Nephron (organoid): ENCODE measurements at regions not wholly inside any gene's neighbourhood (a gene's known extent, or its start where the extent isn't known, plus 50 kb on each side); places are given as distances from the start of the nearest gene placed in this dataset.
"Not testable (repeated sequence)": the region's sequence is repeated elsewhere in the genome, so short reads cannot be mapped to it uniquely, and the experiment has no call there.

Experiments
- H3K27ac Mint-ChIP-seq, 3 experiments: 2 replicates each; pipeline ENCODE4 v1.8.0; 2020; ENCODE audit warnings: mixed read lengths in 3 of 3, mild to moderate bottlenecking in 2 of 3, moderate library complexity in 1 of 3
- H3K27me3 Mint-ChIP-seq: 2 replicates; pipeline ENCODE4 v1.8.0; 2021; ENCODE audit warnings: low read depth, mild to moderate bottlenecking, moderate library complexity, mixed read lengths
- H3K36me3 Mint-ChIP-seq: 2 replicates; pipeline ENCODE4 v1.8.0; 2020; ENCODE audit warnings: low read depth, mixed read lengths
- H3K4me1 Mint-ChIP-seq: 2 replicates; pipeline ENCODE4 v1.8.0; 2020; ENCODE audit warnings: mixed read lengths
- H3K4me3 Mint-ChIP-seq, 3 experiments: 2 replicates each; pipeline ENCODE4 v1.8.0; 2020; ENCODE audit warnings: mild to moderate bottlenecking in 3 of 3, mixed read lengths in 3 of 3, moderate library complexity in 2 of 3
- H3K9me3 Mint-ChIP-seq: 2 replicates; pipeline ENCODE4 v1.8.0; 2020; ENCODE audit warnings: mixed read lengths
- TF ChIP-seq, protein P1 (sequence below), 3 experiments: fragments of 200-600 bp; sonication (generic); IDR thresholded peaks; one replicate each; pipeline ENCODE4 v1.5.0; 2021; ENCODE audit warnings: antibody characterized with exemption in 3 of 3; ENCODE audit not compliant: unreplicated experiment in 3 of 3

- Mint-ChIP-seq H3K4me3 (no peak overlapping the region), H3K27ac (no peak overlapping the region), H3K4me1 (no peaks in the 10 kb centered on the region), H3K27me3 (peaks cover 3% of the 10 kb centered on the region), H3K36me3 (no peaks in the 10 kb centered on the region), H3K9me3 (peaks cover 31% of the 10 kb centered on the region)
- TF ChIP-seq, protein P1, sequence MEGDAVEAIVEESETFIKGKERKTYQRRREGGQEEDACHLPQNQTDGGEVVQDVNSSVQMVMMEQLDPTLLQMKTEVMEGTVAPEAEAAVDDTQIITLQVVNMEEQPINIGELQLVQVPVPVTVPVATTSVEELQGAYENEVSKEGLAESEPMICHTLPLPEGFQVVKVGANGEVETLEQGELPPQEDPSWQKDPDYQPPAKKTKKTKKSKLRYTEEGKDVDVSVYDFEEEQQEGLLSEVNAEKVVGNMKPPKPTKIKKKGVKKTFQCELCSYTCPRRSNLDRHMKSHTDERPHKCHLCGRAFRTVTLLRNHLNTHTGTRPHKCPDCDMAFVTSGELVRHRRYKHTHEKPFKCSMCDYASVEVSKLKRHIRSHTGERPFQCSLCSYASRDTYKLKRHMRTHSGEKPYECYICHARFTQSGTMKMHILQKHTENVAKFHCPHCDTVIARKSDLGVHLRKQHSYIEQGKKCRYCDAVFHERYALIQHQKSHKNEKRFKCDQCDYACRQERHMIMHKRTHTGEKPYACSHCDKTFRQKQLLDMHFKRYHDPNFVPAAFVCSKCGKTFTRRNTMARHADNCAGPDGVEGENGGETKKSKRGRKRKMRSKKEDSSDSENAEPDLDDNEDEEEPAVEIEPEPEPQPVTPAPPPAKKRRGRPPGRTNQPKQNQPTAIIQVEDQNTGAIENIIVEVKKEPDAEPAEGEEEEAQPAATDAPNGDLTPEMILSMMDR (IDR thresholded peaks at IDR 0.05; ENCODE audit: unreplicated experiment in 3 of 3), result no peak
Measured at GRCh38 chr13:80705371-80706163, 364.6 kb upstream of the SPRY2 start.

- H3K27ac Mint-ChIP-seq, result no peak overlapping the region
- peaks cover 33% of the 10 kb centered on the region for H3K9me3 Mint-ChIP-seq
- TF ChIP-seq, protein P1 (IDR thresholded peaks at IDR 0.05; ENCODE audit: unreplicated experiment in 3 of 3), result no peak
- H3K4me1 Mint-ChIP-seq, result no peaks in the 10 kb centered on the region
- no peak overlapping the region for H3K4me3 Mint-ChIP-seq
- H3K36me3 Mint-ChIP-seq, result no peaks in the 10 kb centered on the region
- H3K27me3 Mint-ChIP-seq, result peaks cover 3% of the 10 kb centered on the region
Measured at GRCh38 chr13:80704369-80704768, 363.4 kb upstream of the SPRY2 start.

DNA sequence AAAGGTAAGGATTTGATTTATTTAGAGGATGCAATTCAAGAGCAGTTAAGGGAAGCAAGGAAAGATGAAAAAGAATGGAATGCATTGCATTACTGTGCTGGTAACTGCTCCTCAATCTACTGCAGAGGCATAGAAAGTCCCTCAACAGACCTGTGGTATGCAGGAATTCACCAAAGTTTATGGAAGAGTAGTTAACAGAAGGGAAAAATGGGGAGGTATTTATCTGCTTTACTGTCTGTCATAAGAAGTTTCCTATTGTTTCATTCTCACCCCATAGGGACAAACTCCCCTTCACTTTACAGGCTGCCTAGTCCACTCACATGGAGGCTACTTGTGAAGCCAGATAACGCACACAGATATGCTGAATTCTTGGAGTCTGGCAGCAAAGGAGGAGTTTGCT lies 354.9 kb upstream of the SPRY2 start:
- H3K36me3 Mint-ChIP-seq, result no peaks in the 10 kb centered on the region
- no peaks in the 10 kb centered on the region for H3K27me3 Mint-ChIP-seq
- TF ChIP-seq, protein P1 (IDR thresholded peaks at IDR 0.05; ENCODE audit: unreplicated experiment in 3 of 3), result no peak
- H3K4me3 Mint-ChIP-seq, result no peak overlapping the region
- no peak overlapping the region for H3K27ac Mint-ChIP-seq
- H3K9me3 Mint-ChIP-seq, result peaks cover 17% of the 10 kb centered on the region
- H3K4me1 Mint-ChIP-seq, result no peaks in the 10 kb centered on the region

- H3K27ac Mint-ChIP-seq, H3K27me3 Mint-ChIP-seq, H3K36me3 Mint-ChIP-seq, H3K4me1 Mint-ChIP-seq, H3K4me3 Mint-ChIP-seq: not testable (repeated sequence)
- peaks cover 29% of the 10 kb centered on the region for H3K9me3 Mint-ChIP-seq
Measured at GRCh38 chr13:80691814-80692213, 350.9 kb upstream of the SPRY2 start.

GRCh38 chr13:80690208-80690607 lies 349.3 kb upstream of the SPRY2 start:
- no peaks in the 10 kb centered on the region for H3K4me1 Mint-ChIP-seq
- no peak overlapping the region for H3K27ac Mint-ChIP-seq

DNA sequence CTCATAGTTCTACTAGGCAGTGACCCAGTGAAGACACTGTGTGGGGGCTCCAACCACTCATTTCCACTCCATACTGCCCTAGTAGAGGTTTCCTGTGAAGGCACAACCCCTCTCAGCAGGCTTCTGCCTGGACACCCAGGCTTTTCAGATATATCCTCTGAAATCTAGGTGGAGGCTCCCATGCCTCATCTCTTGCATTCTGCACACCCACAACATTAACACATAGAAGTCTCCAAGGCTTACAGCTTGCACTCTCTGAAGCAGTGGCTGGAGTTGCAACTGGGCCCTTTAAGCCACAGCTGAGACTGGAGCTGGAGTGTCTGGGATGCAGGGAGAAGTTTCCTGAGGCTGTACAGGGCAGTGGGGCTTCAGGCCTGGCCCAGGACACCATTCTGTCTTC lies 347.7 kb upstream of the SPRY2 start:
- Mint-ChIP-seq H3K9me3 (peaks cover 29% of the 10 kb centered on the region), H3K27me3 (no peaks in the 10 kb centered on the region), H3K4me3 (no peak overlapping the region), H3K36me3 (no peaks in the 10 kb centered on the region), H3K4me1 (no peaks in the 10 kb centered on the region), H3K27ac (no peak overlapping the region)
- TF ChIP-seq, protein P1 (IDR thresholded peaks at IDR 0.05; ENCODE audit: unreplicated experiment in 3 of 3), result no peak

More at GRCh38 chr13:80690208-80690607, 349.3 kb upstream of the SPRY2 start:
- TF ChIP-seq, protein P1 (IDR thresholded peaks at IDR 0.05; ENCODE audit: unreplicated experiment in 3 of 3), result no peak
- Mint-ChIP-seq H3K9me3 (peaks cover 29% of the 10 kb centered on the region), H3K4me3 (no peak overlapping the region), H3K36me3 (no peaks in the 10 kb centered on the region), H3K27me3 (no peaks in the 10 kb centered on the region)
